Suprapubic skin (tissue), 3 donors: ENCODE measurements at regions not wholly inside any gene's neighbourhood (a gene's known extent, or its start where the extent isn't known, plus 50 kb on each side); places are given as distances from the start of the nearest gene placed in this dataset.

Experiments used
- EP300 ChIP-seq: sonication (generic); formaldehyde crosslinking; IDR thresholded peaks from one replicate; pipeline ENCODE4 v1.6.1; 2017; ENCODE audit warnings: antibody characterized with exemption
- POLR2A ChIP-seq, 2 donors: fragments of 450-650 bp; IDR thresholded peaks; one replicate each; pipeline ENCODE4 v1.6.1; 2017; ENCODE audit warnings: antibody characterized with exemption in 2 of 2, mild to moderate bottlenecking in 2 of 2, moderate library complexity in 2 of 2
- TF ChIP-seq, protein P1 (sequence below), 2 donors: fragments of 200-600 bp in 1 of 2; fragments of 450-650 bp in 1 of 2; sonication (generic) in 1 of 2; IDR thresholded peaks; one replicate each; pipeline ENCODE4 v1.5.1; 2016 to 2019; ENCODE audit warnings: antibody characterized with exemption in 2 of 2, mild to moderate bottlenecking in 1 of 2, moderate library complexity in 1 of 2

DNA sequence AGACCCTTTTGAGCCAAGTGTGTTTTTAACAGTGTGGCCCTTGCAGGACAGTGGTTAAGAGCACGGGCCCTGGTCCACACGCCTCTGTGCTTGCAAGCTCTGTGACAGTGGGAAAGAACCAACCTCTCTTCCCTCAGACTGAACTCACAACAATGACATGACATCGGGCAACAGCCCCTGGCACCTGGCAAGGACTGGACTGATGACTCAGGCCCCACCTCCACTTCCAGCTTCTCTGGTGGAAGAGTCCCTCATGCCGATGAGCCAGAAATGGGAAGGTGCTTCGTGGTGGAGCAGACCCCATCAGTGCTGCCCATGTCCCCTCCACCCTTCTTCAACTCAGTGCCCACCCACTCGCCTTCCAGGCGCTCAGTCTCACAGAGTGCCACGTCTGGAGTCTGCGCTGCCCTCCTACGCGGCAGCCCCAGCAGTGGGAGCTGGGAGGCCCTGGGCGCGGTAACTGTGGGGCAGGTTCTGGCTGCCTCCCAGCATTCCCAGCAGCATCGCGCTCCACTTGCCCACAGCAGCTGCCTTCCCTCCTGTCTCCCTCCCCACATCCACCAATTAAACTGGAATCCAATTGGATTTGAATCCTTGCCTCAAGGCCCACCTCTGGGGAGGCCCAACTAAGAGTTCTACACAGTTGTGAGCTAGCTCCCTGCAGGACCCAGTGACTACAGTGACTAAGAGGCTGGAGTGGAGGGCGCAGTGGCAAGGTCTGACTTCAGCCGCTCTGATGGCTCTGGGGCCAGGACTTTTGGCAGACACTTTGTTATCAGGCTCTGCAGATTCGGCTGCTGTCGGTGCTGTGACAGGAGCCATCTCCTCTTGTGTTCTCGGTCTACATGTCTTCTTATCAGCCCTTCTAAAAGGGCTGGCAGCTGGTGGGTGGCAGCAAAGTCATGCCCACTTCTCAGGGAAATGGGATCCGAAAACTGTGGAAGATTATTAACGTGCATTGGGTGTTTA lies 156.8 kb upstream of the MLN start:
- TF ChIP-seq, protein P1, sequence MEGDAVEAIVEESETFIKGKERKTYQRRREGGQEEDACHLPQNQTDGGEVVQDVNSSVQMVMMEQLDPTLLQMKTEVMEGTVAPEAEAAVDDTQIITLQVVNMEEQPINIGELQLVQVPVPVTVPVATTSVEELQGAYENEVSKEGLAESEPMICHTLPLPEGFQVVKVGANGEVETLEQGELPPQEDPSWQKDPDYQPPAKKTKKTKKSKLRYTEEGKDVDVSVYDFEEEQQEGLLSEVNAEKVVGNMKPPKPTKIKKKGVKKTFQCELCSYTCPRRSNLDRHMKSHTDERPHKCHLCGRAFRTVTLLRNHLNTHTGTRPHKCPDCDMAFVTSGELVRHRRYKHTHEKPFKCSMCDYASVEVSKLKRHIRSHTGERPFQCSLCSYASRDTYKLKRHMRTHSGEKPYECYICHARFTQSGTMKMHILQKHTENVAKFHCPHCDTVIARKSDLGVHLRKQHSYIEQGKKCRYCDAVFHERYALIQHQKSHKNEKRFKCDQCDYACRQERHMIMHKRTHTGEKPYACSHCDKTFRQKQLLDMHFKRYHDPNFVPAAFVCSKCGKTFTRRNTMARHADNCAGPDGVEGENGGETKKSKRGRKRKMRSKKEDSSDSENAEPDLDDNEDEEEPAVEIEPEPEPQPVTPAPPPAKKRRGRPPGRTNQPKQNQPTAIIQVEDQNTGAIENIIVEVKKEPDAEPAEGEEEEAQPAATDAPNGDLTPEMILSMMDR (IDR thresholded peaks at IDR 0.05) = no peak
- TF ChIP-seq POLR2A (IDR thresholded peaks at IDR 0.05) (no peak), EP300 (no peak)
